Endodermal cell (in vitro differentiated cells): ENCODE measurements at regions not wholly inside any gene's neighbourhood (a gene's known extent, or its start where the extent isn't known, plus 50 kb on each side); places are given as distances from the start of the nearest gene placed in this dataset.

Source experiments
- DNase-seq: peaks from one replicate; pipeline ENCODE4 v3.0.0-alpha.2; 2017
- H3K27ac ChIP-seq: 2 replicates; pipeline ENCODE4 v1.5.1; 2013; ENCODE audit warnings: mild to moderate bottlenecking, low read depth, low read length, moderate library complexity
- H3K27me3 ChIP-seq: 2 replicates; pipeline ENCODE4 v1.6.1; 2013; ENCODE audit warnings: mild to moderate bottlenecking, low read length, moderate library complexity; ENCODE audit not compliant: insufficient read depth, control insufficient read depth, poor library complexity, severe bottlenecking
- H3K36me3 ChIP-seq: 2 replicates; pipeline ENCODE4 v1.7.0; 2013; ENCODE audit warnings: mild to moderate bottlenecking, low read length, moderate library complexity; ENCODE audit not compliant: control insufficient read depth, insufficient read depth
- H3K4me1 ChIP-seq: one replicate; pipeline ENCODE4 v1.7.0; 2013; ENCODE audit warnings: low read length; ENCODE audit not compliant: control insufficient read depth, insufficient read depth
- H3K4me3 ChIP-seq: 2 replicates; pipeline ENCODE4 v1.5.1; 2013; ENCODE audit warnings: mild to moderate bottlenecking, low read length, moderate library complexity
- H3K9ac ChIP-seq: 2 replicates; pipeline ENCODE4 v1.6.1; 2013; ENCODE audit warnings: mild to moderate bottlenecking, low read length, moderate library complexity; ENCODE audit not compliant: poor library complexity, severe bottlenecking; ENCODE audit errors: extremely low read depth
- H3K9me3 ChIP-seq: 2 replicates; pipeline ENCODE4 v1.6.1; 2013; ENCODE audit warnings: mild to moderate bottlenecking, low read length, moderate library complexity; ENCODE audit not compliant: control insufficient read depth
- H3K27ac Mint-ChIP-seq: 2 replicates; pipeline ENCODE4 v1.8.0; 2020; ENCODE audit warnings: mixed read lengths
- H3K27me3 Mint-ChIP-seq: 2 replicates; pipeline ENCODE4 v1.8.0; 2021; ENCODE audit warnings: mild to moderate bottlenecking, mixed read lengths; ENCODE audit not compliant: insufficient read depth
- H3K36me3 Mint-ChIP-seq: 2 replicates; pipeline ENCODE4 v1.8.0; 2020; ENCODE audit warnings: low read depth, mixed read lengths
- H3K4me1 Mint-ChIP-seq: 2 replicates; pipeline ENCODE4 v1.8.0; 2020; ENCODE audit warnings: mixed read lengths
- H3K4me3 Mint-ChIP-seq: 2 replicates; pipeline ENCODE4 v1.8.0; 2020; ENCODE audit warnings: mild to moderate bottlenecking, moderate library complexity, mixed read lengths
- H3K9me3 Mint-ChIP-seq: 2 replicates; pipeline ENCODE4 v1.8.0; 2020; ENCODE audit warnings: mild to moderate bottlenecking, mixed read lengths
- WGBS, 2 experiments: methylation state at CpG; one replicate each; pipeline versions ENCODE4 v1.1.5 to v1.1.7; 2013; ENCODE audit warnings: missing lambda C conversion rate in 2 of 2, mixed read lengths in 1 of 2; ENCODE audit not compliant: insufficient coverage in 1 of 2, insufficient read length in 1 of 2; 5-methylcytosine and 5-hydroxymethylcytosine counted together
- TF ChIP-seq, protein P1 (sequence below): fragments of 200-600 bp; sonication (generic); conservative IDR thresholded peaks from 2 replicates; pipeline ENCODE4 v1.5.0; 2021; ENCODE audit warnings: antibody characterized with exemption, mild to moderate bottlenecking

DNA sequence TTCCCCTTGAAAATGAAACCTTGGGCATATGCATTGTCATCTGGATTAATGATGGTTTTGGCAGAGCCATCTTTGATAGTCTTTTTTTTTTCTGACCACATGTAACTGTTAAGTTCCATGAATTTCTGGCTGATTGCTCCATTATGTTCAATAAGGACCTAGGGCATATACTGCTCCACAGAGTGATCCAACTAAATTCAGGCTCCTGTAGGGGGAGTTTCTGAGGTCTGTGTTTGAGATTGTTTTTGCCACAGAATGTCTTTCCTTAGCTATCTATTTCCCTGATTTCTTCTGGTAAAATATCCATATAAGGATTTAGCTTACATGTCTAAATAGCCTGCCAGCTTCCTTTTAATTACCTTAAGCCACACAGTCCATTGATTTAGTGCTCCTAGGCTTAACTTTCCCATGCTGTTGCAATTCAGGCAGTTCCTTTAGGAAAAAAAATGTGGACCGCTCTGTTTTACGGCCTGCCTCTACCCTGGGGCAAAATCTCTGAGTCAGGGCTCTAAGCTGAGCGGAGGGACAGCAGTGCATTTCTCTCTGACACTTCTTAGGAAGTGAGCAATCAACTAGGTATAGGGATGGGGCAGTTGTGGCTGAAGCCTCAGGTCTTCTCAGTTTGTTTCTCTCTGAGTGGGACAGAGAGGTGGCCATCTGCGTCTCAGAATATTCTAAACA, 796.2 kb downstream of the NR2F2 start:
- no peaks in the 10 kb centered on the region for H3K36me3 ChIP-seq

DNA sequence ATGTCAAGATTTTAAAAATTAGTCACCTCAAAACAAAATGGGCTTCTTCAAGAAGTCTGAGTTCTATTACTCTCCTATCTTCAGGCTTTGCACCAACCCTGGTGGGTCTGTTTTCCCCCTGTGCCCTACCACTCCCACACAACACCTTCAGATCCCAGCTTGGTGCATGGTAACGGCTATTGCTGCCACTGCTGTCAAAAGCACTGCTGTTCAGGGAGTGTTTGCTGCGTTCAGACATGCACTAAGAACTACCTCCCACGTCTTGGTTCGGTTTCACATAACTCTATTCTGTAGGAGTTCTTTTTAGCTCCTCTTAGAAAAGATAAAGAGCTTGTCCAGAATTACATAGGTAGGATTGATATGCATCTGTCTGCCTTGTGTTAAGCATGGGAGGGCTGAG, 799.2 kb downstream of the NR2F2 start:
- no peak overlapping the region for H3K4me3 Mint-ChIP-seq
- Histone ChIP-seq H3K9ac (no peak overlapping the region), H3K9me3 (peaks cover 9% of the 10 kb centered on the region), H3K27me3 (no peaks in the 10 kb centered on the region), H3K36me3 (no peaks in the 10 kb centered on the region), H3K4me1 (no peaks in the 10 kb centered on the region), H3K27ac (no peak overlapping the region), H3K4me3 (no peak overlapping the region)
- DNase-seq: no peak
- H3K4me1 Mint-ChIP-seq: peaks cover 2% of the 10 kb centered on the region
- no peak overlapping the region for H3K27ac Mint-ChIP-seq
- TF ChIP-seq, protein P1, sequence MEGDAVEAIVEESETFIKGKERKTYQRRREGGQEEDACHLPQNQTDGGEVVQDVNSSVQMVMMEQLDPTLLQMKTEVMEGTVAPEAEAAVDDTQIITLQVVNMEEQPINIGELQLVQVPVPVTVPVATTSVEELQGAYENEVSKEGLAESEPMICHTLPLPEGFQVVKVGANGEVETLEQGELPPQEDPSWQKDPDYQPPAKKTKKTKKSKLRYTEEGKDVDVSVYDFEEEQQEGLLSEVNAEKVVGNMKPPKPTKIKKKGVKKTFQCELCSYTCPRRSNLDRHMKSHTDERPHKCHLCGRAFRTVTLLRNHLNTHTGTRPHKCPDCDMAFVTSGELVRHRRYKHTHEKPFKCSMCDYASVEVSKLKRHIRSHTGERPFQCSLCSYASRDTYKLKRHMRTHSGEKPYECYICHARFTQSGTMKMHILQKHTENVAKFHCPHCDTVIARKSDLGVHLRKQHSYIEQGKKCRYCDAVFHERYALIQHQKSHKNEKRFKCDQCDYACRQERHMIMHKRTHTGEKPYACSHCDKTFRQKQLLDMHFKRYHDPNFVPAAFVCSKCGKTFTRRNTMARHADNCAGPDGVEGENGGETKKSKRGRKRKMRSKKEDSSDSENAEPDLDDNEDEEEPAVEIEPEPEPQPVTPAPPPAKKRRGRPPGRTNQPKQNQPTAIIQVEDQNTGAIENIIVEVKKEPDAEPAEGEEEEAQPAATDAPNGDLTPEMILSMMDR: no peak
- no peaks in the 10 kb centered on the region for H3K27me3 Mint-ChIP-seq
- WGBS, 2 experiments: 41 to 43% methylated on average over 2 to 4 of the region's 4 CpGs
- peaks cover 3% of the 10 kb centered on the region for H3K9me3 Mint-ChIP-seq
- H3K36me3 Mint-ChIP-seq: no peaks in the 10 kb centered on the region

More for the DNA sequence above, 796.2 kb downstream of the NR2F2 start:
- Mint-ChIP-seq H3K27ac (no peak overlapping the region), H3K36me3 (no peaks in the 10 kb centered on the region), H3K9me3 (no peaks in the 10 kb centered on the region), H3K4me3 (no peak overlapping the region), H3K27me3 (no peaks in the 10 kb centered on the region), H3K4me1 (peaks cover 2% of the 10 kb centered on the region)
- no peak overlapping the region for H3K27ac ChIP-seq
- TF ChIP-seq, protein P1: peak; percentile 63
- no peaks in the 10 kb centered on the region for H3K4me1 ChIP-seq
- no peak overlapping the region for H3K9ac ChIP-seq
- H3K27me3 ChIP-seq: no peaks in the 10 kb centered on the region
- no peaks in the 10 kb centered on the region for H3K9me3 ChIP-seq
- DNase-seq: peak; percentile 57
- no peak overlapping the region for H3K4me3 ChIP-seq
- 70 to 86% methylated on average over 3 to 4 of the region's 4 CpGs for WGBS, 2 experiments

DNA sequence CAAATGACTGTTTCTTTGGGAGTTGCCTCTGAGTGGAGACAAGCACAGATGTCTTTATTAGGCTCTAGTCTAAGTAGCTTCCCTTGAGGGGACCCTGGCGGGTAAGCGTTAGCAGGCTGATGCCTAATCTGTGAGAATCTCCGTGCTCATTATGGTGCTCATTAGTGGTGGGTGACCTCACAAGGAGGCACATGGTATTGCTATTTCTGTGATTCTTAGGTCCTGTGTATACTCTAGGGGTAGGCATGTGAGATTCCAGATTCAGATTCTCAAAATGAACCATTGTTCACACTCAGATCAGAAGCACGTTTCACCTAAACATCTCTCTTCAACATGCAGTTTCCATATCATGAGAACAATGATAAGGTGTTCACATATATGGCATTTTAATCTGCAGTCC, 809.7 kb downstream of the NR2F2 start:
- H3K4me1 ChIP-seq: no peaks in the 10 kb centered on the region
- no peak overlapping the region for H3K9ac ChIP-seq
- DNase-seq: no peak
- H3K4me3 Mint-ChIP-seq: no peak overlapping the region
- H3K27ac Mint-ChIP-seq: no peak overlapping the region
- no peaks in the 10 kb centered on the region for H3K27me3 ChIP-seq
- H3K9me3 ChIP-seq: no peaks in the 10 kb centered on the region
- H3K36me3 Mint-ChIP-seq: no peaks in the 10 kb centered on the region
- no peaks in the 10 kb centered on the region for H3K36me3 ChIP-seq
- no peaks in the 10 kb centered on the region for H3K9me3 Mint-ChIP-seq
- WGBS, 2 experiments: 80 to 100% methylated on average over 3 to 4 of the region's 4 CpGs
- H3K4me3 ChIP-seq: no peak overlapping the region
- no peaks in the 10 kb centered on the region for H3K4me1 Mint-ChIP-seq
- TF ChIP-seq, protein P1: peak; percentile 23
- H3K27ac ChIP-seq: no peak overlapping the region
- no peaks in the 10 kb centered on the region for H3K27me3 Mint-ChIP-seq
